HepG2 (cell line): ENCODE measurements at regions not wholly inside any gene's neighbourhood (a gene's known extent, or its start where the extent isn't known, plus 50 kb on each side); places are given as distances from the start of the nearest gene placed in this dataset.
"Not testable (repeated sequence)": the region's sequence is repeated elsewhere in the genome, so short reads cannot be mapped to it uniquely, and the experiment has no call there.

ENCODE experiments used
- ATAC-seq: fragments of 200-7000 bp; cut with Tn5 transposase; 3 replicates; pipeline ENCODE4 v1.9.1; 2020; ENCODE audit warnings: mild to moderate bottlenecking, moderate library complexity
- BruUV-seq: library from RNA; stranded (reverse); fragments of 400-500 nt; replicated peaks from 2 replicates; lab custom pipeline; 2021; lab: Mats Ljungman, UMichigan
- CTCF ChIA-PET: fragments of 300-600 bp; formaldehyde crosslinking; extraction: SDS; loops from one replicate; lab custom pipeline; 2021; ENCODE audit warnings: low total read pairs, inconsistent platforms, low intra/inter-chr PET ratio; lab: Yijun Ruan, JAX
- POLR2A ChIA-PET: fragments of 350-600 bp; sonication (Branson Sonifier 250); formaldehyde crosslinking; loops from one replicate; lab custom pipeline; 2020; ENCODE audit warnings: antibody characterized with exemption, inconsistent platforms; lab: Yijun Ruan, JAX
- DNase-seq: peaks from one replicate; pipeline ENCODE4 v3.0.0-alpha.2; 2015; ENCODE audit warnings: low spot score
- FAIRE-seq: peaks from 3 replicates; lab custom pipeline; 2011; peaks lifted over from hg19 to GRCh38; lab: Jason Lieb, UNC
- H2AFZ ChIP-seq: one replicate; pipeline ENCODE4 v1.6.1; 2011; ENCODE audit warnings: low read length, inconsistent platforms
- H3K27ac ChIP-seq: fragments of 300-600 bp; 3 replicates; pipeline ENCODE4 v1.8.0; 2011; ENCODE audit warnings: mixed run types, mild to moderate bottlenecking, mixed read lengths, low read length, inconsistent platforms; ENCODE audit not compliant: insufficient read depth; ENCODE audit errors: extremely low read length
- H3K27me3 ChIP-seq, 2 experiments: fragments of 200-600 bp in 1 of 2; 2 replicates in 1 of 2; 3 replicates in 1 of 2; pipeline versions ENCODE4 v1.6.0 to v1.8.0; 2011; ENCODE audit warnings: low read length in 2 of 2, mild to moderate bottlenecking in 2 of 2, moderate library complexity in 2 of 2, inconsistent platforms in 1 of 2; ENCODE audit not compliant: insufficient read depth in 2 of 2, control insufficient read depth in 1 of 2
- H3K36me3 ChIP-seq, 2 experiments: fragments of 200-600 bp in 1 of 2; replicated peaks in 1 of 2; 2 replicates in 1 of 2; 3 replicates in 1 of 2; pipeline versions ENCODE4 v1.5.1 to v1.8.0; 2011; ENCODE audit warnings: low read length in 2 of 2, inconsistent platforms in 1 of 2; ENCODE audit not compliant: insufficient read depth in 2 of 2, control insufficient read depth in 1 of 2
- H3K4me1 ChIP-seq: 2 replicates; pipeline ENCODE4 v1.5.1; 2012; ENCODE audit warnings: low read length, inconsistent platforms; ENCODE audit not compliant: insufficient read depth
- H3K4me2 ChIP-seq: 2 replicates; pipeline ENCODE4 v1.6.0; 2011; ENCODE audit warnings: low read depth, low read length, inconsistent platforms
- H3K4me3 ChIP-seq, 3 experiments: fragments of 200-600 bp in 1 of 3; sonication (generic), shearing (Covaris generic) in 1 of 3; replicated peaks in 1 of 3; 2 replicates each; pipeline ENCODE4 v1.5.1; 2011 to 2016; ENCODE audit warnings: low read length in 3 of 3, inconsistent platforms in 2 of 3, low read depth in 2 of 3, mild to moderate bottlenecking in 2 of 3, control low read depth in 1 of 3, mixed read lengths in 1 of 3; ENCODE audit not compliant: insufficient read depth in 1 of 3
- H3K79me2 ChIP-seq: one replicate; pipeline ENCODE4 v1.6.1; 2011; ENCODE audit warnings: low read length, inconsistent platforms; ENCODE audit not compliant: insufficient read depth
- H3K9ac ChIP-seq: 2 replicates; pipeline ENCODE4 v1.6.0; 2011; ENCODE audit warnings: mild to moderate bottlenecking, low read depth, low read length, inconsistent platforms; ENCODE audit not compliant: insufficient read depth
- H3K9me3 ChIP-seq: 2 replicates; pipeline ENCODE4 v1.5.1; 2012; ENCODE audit warnings: mild to moderate bottlenecking, low read length
- H4K20me1 ChIP-seq: 2 replicates; pipeline ENCODE4 v1.6.0; 2011; ENCODE audit warnings: inconsistent platforms, mild to moderate bottlenecking, low read length, moderate library complexity; ENCODE audit not compliant: insufficient read depth
- ATRX ChIP-seq: sonication (generic); formaldehyde crosslinking; IDR thresholded peaks from 2 replicates; pipeline ENCODE4 v1.4.0; 2020; ENCODE audit warnings: missing genetic modification reagents, borderline replicate concordance
- BRD4 ChIP-seq: sonication (generic); formaldehyde crosslinking; IDR thresholded peaks from 2 replicates; pipeline ENCODE4 v1.4.0; 2020; ENCODE audit warnings: missing genetic modification reagents
- CREM ChIP-seq, 2 experiments: sonication (generic) in 1 of 2; formaldehyde crosslinking in 1 of 2; IDR thresholded peaks; 2 replicates each; pipeline versions ENCODE4 v1.4.0 to v1.6.1; 2016 to 2020; ENCODE audit warnings: antibody characterized with exemption in 1 of 2, mild to moderate bottlenecking in 1 of 2, missing genetic modification reagents in 1 of 2
- ELK4 ChIP-seq: sonication (generic); formaldehyde crosslinking; IDR thresholded peaks from 2 replicates; pipeline ENCODE4 v1.9.0; 2021; ENCODE audit warnings: missing genetic modification reagents, borderline replicate concordance
- MAFF ChIP-seq: IDR thresholded peaks from 2 replicates; pipeline ENCODE4 v1.6.1; 2011; ENCODE audit warnings: low read depth, low read length, improper control_type of control experiment
- MAFK ChIP-seq, 2 experiments: IDR thresholded peaks in 1 of 2; conservative IDR thresholded peaks in 1 of 2; 2 replicates each; pipeline ENCODE4 v1.6.1; 2011; ENCODE audit warnings: improper control_type of control experiment in 2 of 2, low read length in 2 of 2
- MEIS1 ChIP-seq: sonication (generic); formaldehyde crosslinking; IDR thresholded peaks from 2 replicates; pipeline ENCODE4 v1.9.0; 2021; ENCODE audit warnings: mild to moderate bottlenecking, missing genetic modification reagents, moderate library complexity, borderline replicate concordance
- MIER3 ChIP-seq: IDR thresholded peaks from 2 replicates; pipeline ENCODE4 v1.6.1; 2016; ENCODE audit warnings: missing compliant biosample characterization, borderline replicate concordance
- ZNF33A ChIP-seq: sonication (generic); formaldehyde crosslinking; IDR thresholded peaks from 2 replicates; pipeline ENCODE4 v1.5.1; 2020; ENCODE audit warnings: missing genetic modification reagents, mild to moderate bottlenecking, moderate library complexity, borderline replicate concordance
- WGBS: methylation state at CpG from one replicate; pipeline ENCODE4 v1.1.6; 2017; ENCODE audit warnings: low lambda C conversion rate; 5-methylcytosine and 5-hydroxymethylcytosine counted together
- in situ Hi-C: cut with HindIII; loops from 2 replicates; pipeline ENCODE4 v1.10.0; 2017; ENCODE audit warnings: low pct_unique_long_range_greater_than_20kb; ENCODE audit not compliant: extremely low pct_ligation_motif_present
- intact Hi-C: fragments of 100-400 bp; cut with micrococcal nuclease; formaldehyde crosslinking; loops from one replicate; pipeline ENCODE4 v1.10.0; 2022; ENCODE audit not compliant: unreplicated experiment
- TF ChIP-seq, protein P1 (sequence below): sonication (generic); formaldehyde crosslinking; IDR thresholded peaks from 2 replicates; pipeline ENCODE4 v1.4.0; 2020; ENCODE audit warnings: low read depth, missing genetic modification reagents

DNA sequence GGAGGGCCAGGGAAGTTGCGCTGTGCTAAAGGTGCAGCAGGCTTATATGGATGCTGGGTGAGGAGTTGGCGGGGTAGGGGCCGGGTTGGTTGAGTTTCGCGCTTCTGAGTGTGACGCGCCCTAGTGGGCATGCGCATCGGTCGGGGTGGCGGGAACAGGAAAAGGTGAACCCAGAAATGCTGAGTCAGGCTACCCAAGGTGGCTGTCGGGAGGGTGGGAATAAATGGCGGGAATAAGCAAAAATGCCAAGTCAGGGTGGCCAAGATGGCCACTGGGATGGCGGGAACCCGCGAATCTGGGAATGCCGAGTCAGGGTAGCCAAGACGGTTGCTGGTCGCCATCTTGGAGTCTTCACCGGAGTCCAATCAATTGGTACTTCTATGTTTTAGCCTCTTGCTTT is 580.0 kb downstream of the SUCLG1 start (continued):
- TF ChIP-seq ATRX (CRISPR knock-in tag) (no peak), ZNF33A (no peak), CREM (IDR thresholded peaks at IDR 0.05) (no peak), CREM (CRISPR knock-in tag; IDR thresholded peaks at IDR 0.05) (no peak), MAFK (conservative IDR thresholded peaks at IDR 0.05 in 1 of 2, IDR thresholded peaks at IDR 0.05 in 1 of 2; ENCODE audit: low read length in 2 of 2) (peak; percentile 77 to 89), ELK4 (CRISPR knock-in tag) (no peak), BRD4 (CRISPR knock-in tag) (no peak), MEIS1 (CRISPR knock-in tag) (no peak), MIER3 (no peak), MAFF (peak; percentile 78)
- TF ChIP-seq, protein P1, sequence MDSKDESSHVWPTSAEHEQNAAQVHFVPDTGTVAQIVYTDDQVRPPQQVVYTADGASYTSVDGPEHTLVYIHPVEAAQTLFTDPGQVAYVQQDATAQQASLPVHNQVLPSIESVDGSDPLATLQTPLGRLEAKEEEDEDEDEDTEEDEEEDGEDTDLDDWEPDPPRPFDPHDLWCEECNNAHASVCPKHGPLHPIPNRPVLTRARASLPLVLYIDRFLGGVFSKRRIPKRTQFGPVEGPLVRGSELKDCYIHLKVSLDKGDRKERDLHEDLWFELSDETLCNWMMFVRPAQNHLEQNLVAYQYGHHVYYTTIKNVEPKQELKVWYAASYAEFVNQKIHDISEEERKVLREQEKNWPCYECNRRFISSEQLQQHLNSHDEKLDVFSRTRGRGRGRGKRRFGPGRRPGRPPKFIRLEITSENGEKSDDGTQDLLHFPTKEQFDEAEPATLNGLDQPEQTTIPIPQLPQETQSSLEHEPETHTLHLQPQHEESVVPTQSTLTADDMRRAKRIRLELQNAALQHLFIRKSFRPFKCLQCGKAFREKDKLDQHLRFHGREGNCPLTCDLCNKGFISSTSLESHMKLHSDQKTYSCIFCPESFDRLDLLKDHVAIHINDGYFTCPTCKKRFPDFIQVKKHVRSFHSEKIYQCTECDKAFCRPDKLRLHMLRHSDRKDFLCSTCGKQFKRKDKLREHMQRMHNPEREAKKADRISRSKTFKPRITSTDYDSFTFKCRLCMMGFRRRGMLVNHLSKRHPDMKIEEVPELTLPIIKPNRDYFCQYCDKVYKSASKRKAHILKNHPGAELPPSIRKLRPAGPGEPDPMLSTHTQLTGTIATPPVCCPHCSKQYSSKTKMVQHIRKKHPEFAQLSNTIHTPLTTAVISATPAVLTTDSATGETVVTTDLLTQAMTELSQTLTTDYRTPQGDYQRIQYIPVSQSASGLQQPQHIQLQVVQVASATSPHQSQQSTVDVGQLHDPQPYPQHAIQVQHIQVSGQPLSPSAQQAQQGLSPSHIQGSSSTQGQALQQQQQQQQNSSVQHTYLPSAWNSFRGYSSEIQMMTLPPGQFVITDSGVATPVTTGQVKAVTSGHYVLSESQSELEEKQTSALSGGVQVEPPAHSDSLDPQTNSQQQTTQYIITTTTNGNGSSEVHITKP (CRISPR knock-in tag) = no peak

DNA sequence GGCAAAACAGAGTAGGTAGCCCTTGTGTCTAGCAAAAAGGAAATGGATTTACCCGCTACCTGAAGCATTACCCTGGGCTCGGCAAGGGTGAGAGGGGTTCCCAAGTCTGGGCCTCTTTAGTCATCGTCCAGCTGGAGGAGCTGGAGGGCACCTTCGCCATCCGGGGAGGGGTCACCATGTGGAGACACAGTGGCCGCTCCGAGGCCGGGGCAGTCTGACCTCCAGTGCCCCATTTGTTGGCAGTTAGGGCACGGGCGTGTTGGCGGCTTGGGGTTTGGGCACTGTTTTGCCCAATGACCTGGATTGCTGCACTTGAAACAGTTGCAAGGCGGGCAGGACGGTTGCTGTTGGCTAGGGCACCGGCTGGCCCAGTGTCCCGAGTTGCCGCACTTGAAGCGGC is 581.8 kb downstream of the SUCLG1 start:
- DNase-seq, BruUV-seq, ATAC-seq, intact Hi-C loops, H3K27me3 ChIP-seq, H3K79me2 ChIP-seq, H3K36me3 ChIP-seq, H2AFZ ChIP-seq, H3K4me3 ChIP-seq, in situ Hi-C loops, H3K4me2 ChIP-seq, POLR2A ChIA-PET, H3K4me1 ChIP-seq, CTCF ChIA-PET, H4K20me1 ChIP-seq, H3K27ac ChIP-seq, FAIRE-seq, H3K9ac ChIP-seq: not testable (repeated sequence)
- 61% methylated on average over 13 of the region's 17 CpGs for WGBS
- H3K9me3 ChIP-seq = peaks cover 84% of the 10 kb centered on the region
